Naive B cell (primary cell): ENCODE measurements at regions not wholly inside any gene's neighbourhood (a gene's known extent, or its start where the extent isn't known, plus 50 kb on each side); places are given as distances from the start of the nearest gene placed in this dataset.

ENCODE experiments used
- ATAC-seq, 2 donors: fragments of 150-1000 bp; cut with Tn5 transposase; 2 replicates each; pipeline ENCODE4 v1.10.0; 2021; ENCODE audit warnings: low read depth in 2 of 2, mild to moderate bottlenecking in 2 of 2, moderate library complexity in 2 of 2
- DNase-seq: peaks from one replicate; pipeline ENCODE4 v3.0.0; 2022
- H3K27ac Mint-ChIP-seq, 6 donors: one replicate each; pipeline ENCODE4 v1.8.0; 2020 to 2022; ENCODE audit warnings: mild to moderate bottlenecking in 6 of 6, mixed read lengths in 6 of 6, moderate library complexity in 5 of 6, inconsistent platforms in 2 of 6
- H3K27me3 Mint-ChIP-seq, 3 donors: one replicate each; pipeline ENCODE4 v1.8.0; 2021 to 2022; ENCODE audit warnings: mixed read lengths in 3 of 3, mild to moderate bottlenecking in 1 of 3
- H3K36me3 Mint-ChIP-seq, 2 donors: one replicate each; pipeline ENCODE4 v1.8.0; 2020 to 2022; ENCODE audit warnings: mixed read lengths in 2 of 2, inconsistent platforms in 1 of 2, mild to moderate bottlenecking in 1 of 2
- H3K4me1 Mint-ChIP-seq, 3 donors: one replicate each; pipeline ENCODE4 v1.8.0; 2020 to 2022; ENCODE audit warnings: mixed read lengths in 3 of 3, inconsistent platforms in 1 of 3, mild to moderate bottlenecking in 1 of 3, moderate library complexity in 1 of 3
- H3K4me3 Mint-ChIP-seq, 8 donors: one replicate each; pipeline ENCODE4 v1.8.0; 2020 to 2022; ENCODE audit warnings: mild to moderate bottlenecking in 8 of 8, mixed read lengths in 8 of 8, moderate library complexity in 8 of 8, inconsistent platforms in 2 of 8
- H3K9me3 Mint-ChIP-seq, 7 donors: one replicate each; pipeline ENCODE4 v1.8.0; 2020 to 2022; ENCODE audit warnings: mixed read lengths in 7 of 7, mild to moderate bottlenecking in 5 of 7, inconsistent platforms in 2 of 7, moderate library complexity in 1 of 7

GRCh38 chr14:51145246-51145645, 50.3 kb upstream of the TRIM9 start:
- peaks cover 8 to 14% (median 9%) of the 10 kb centered on the region in 3 donors for H3K27me3 Mint-ChIP-seq
- H3K4me1 Mint-ChIP-seq: no peaks in the 10 kb centered on the region
- no peak for DNase-seq
- H3K27ac Mint-ChIP-seq: no peak overlapping the region
- no peak overlapping the region for H3K4me3 Mint-ChIP-seq
- peaks cover 0 to 4% of the 10 kb centered on the region in 2 donors for H3K36me3 Mint-ChIP-seq
- ATAC-seq: no peak
- peaks cover 0 to 9% (median 2%) of the 10 kb centered on the region in 7 donors for H3K9me3 Mint-ChIP-seq

- H3K27ac Mint-ChIP-seq: no peak overlapping the region
- H3K4me1 Mint-ChIP-seq: no peaks in the 10 kb centered on the region
- H3K9me3 Mint-ChIP-seq: peaks cover 0 to 4% (median 0%) of the 10 kb centered on the region in 7 donors
- H3K4me3 Mint-ChIP-seq: no peak overlapping the region
- no peak for ATAC-seq
- peaks cover 8 to 22% (median 9%) of the 10 kb centered on the region in 3 donors for H3K27me3 Mint-ChIP-seq
- DNase-seq: no peak
- peaks cover 0 to 4% of the 10 kb centered on the region in 2 donors for H3K36me3 Mint-ChIP-seq
Observed at GRCh38 chr14:51147183-51147582, 52.3 kb upstream of the TRIM9 start.

GRCh38 chr14:51155326-51155725, 60.4 kb upstream of the TRIM9 start:
- Mint-ChIP-seq H3K4me3 (no peak overlapping the region), H3K4me1 (peaks cover 3 to 12% (median 3%) of the 10 kb centered on the region in 3 donors), H3K27ac (peak overlapping the region in 1 of 6 donors; percentile 10), H3K27me3 (peaks cover 0 to 8% (median 0%) of the 10 kb centered on the region in 3 donors), H3K36me3 (no peaks in the 10 kb centered on the region), H3K9me3 (peaks cover 0 to 6% (median 0%) of the 10 kb centered on the region in 7 donors)
- ATAC-seq (no peak), DNase-seq (no peak)

DNA sequence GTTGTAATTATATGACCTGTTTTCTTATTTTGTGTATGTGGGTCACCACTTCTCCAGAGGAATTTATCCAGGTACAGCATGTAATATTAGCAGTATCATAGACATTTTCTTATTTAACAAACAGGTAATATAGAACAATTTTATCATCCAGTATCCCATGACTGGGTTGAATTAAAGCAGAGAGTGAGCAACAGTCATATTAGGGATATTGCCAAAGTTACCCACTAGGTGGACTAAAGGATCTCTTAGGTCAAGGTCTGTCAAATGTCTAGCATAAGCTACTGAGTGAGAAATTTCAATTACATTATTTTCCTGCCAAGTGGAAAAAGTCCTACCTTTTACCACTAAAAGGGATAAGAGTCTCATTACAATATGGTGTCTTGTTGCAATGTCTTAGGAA, 62.1 kb upstream of the TRIM9 start:
- no peak for DNase-seq
- ATAC-seq: no peak
- no peak overlapping the region for H3K27ac Mint-ChIP-seq

GRCh38 chr14:51160871-51161270, 66.0 kb upstream of the TRIM9 start:
- no peaks in the 10 kb centered on the region for H3K36me3 Mint-ChIP-seq
- peak overlapping the region in 2 of 6 donors; percentile 57 to 81 for H3K27ac Mint-ChIP-seq
- DNase-seq (no peak), ATAC-seq (no peak)
- H3K27me3 Mint-ChIP-seq: no peaks in the 10 kb centered on the region
- peaks cover 10 to 20% (median 10%) of the 10 kb centered on the region in 3 donors for H3K4me1 Mint-ChIP-seq
- peak overlapping the region in 2 of 8 donors; percentile 0 to 55 for H3K4me3 Mint-ChIP-seq
- H3K9me3 Mint-ChIP-seq: peaks cover 0 to 6% (median 0%) of the 10 kb centered on the region in 7 donors

More for the DNA sequence above, 62.1 kb upstream of the TRIM9 start:
- Mint-ChIP-seq H3K27me3 (no peaks in the 10 kb centered on the region), H3K4me1 (peaks cover 10 to 20% (median 10%) of the 10 kb centered on the region in 3 donors), H3K9me3 (peaks cover 0 to 7% (median 0%) of the 10 kb centered on the region in 7 donors), H3K36me3 (no peaks in the 10 kb centered on the region), H3K4me3 (no peak overlapping the region)

DNA sequence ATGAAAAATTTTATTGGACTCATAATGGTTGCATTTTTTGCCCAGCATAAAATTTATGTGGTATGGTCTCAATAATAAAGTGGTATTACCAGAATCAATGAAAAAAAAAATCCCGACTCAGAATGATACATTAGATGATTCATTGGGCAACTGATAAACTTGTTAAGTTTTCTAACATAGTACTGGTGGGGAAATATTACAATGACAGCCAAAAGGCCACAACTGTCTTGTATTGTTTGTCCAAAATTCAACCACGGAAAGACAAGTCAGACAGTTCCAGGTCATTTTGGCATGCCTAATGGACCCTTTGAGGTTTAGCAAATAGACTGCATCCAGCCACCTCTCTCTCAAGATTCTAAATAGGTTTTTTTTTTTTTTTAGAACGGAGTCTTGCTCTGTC, 70.5 kb upstream of the TRIM9 start:
- DNase-seq: no peak
- ATAC-seq: no peak
- Mint-ChIP-seq H3K4me1 (peaks cover 6 to 7% (median 6%) of the 10 kb centered on the region in 3 donors), H3K9me3 (peaks cover 0 to 2% (median 0%) of the 10 kb centered on the region in 7 donors), H3K27me3 (no peaks in the 10 kb centered on the region), H3K36me3 (no peaks in the 10 kb centered on the region), H3K27ac (no peak overlapping the region), H3K4me3 (no peak overlapping the region)

DNA sequence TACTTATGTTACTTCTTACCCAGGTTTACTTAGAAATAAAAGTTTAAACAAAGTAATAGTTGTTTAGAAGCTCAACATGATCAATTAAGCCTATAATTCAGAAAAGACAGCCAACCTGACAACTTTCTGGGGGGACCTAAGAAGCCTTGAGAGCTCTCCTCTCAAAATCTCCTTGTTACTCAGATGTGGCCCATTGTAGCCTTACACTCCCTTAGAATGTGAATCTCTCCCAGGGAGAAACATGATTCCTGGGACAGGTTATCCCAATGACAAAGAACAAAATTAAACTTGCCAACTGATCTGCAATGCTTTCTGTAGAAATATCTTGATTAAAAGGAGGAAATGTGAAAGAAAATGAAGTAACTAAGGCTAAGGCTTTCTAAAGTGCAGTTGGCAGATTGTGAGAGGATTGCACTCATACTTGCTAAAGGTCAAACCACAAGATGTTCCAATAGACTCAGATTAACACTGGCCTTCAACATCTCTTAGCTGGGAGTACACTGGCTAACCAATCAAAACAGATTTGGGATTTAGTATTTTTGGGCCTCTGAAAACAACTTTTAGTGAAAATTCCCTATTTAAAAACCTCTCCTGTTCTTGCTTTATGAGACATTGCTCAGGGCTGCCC, 72.3 kb upstream of the TMX1 start:
- Mint-ChIP-seq H3K27me3 (no peaks in the 10 kb centered on the region), H3K4me3 (no peak overlapping the region), H3K4me1 (no peaks in the 10 kb centered on the region), H3K27ac (no peak overlapping the region), H3K36me3 (no peaks in the 10 kb centered on the region), H3K9me3 (no peaks in the 10 kb centered on the region)
- DNase-seq (no peak), ATAC-seq (no peak)

- no peak for DNase-seq
- no peak for ATAC-seq
- Mint-ChIP-seq H3K9me3 (peaks cover 0 to under 1% (median 0%) of the 10 kb centered on the region in 7 donors), H3K4me3 (no peak overlapping the region), H3K4me1 (no peaks in the 10 kb centered on the region), H3K36me3 (no peaks in the 10 kb centered on the region), H3K27me3 (peaks cover 0 to under 1% (median 0%) of the 10 kb centered on the region in 3 donors), H3K27ac (no peak overlapping the region)
Observed at GRCh38 chr14:51168215-51168613, 71.8 kb upstream of the TMX1 start.

- H3K4me3 Mint-ChIP-seq: no peak overlapping the region
- peaks cover 0 to 2% (median 0%) of the 10 kb centered on the region in 7 donors for H3K9me3 Mint-ChIP-seq
- no peaks in the 10 kb centered on the region for H3K4me1 Mint-ChIP-seq
- peaks cover 0 to 16% of the 10 kb centered on the region in 2 donors for H3K36me3 Mint-ChIP-seq
- peaks cover 4 to 30% (median 24%) of the 10 kb centered on the region in 3 donors for H3K27me3 Mint-ChIP-seq
- H3K27ac Mint-ChIP-seq: no peak overlapping the region
- DNase-seq: no peak
- ATAC-seq: no peak
Observed at GRCh38 chr14:51173863-51174262, 66.2 kb upstream of the TMX1 start.

GRCh38 chr14:51176839-51177238, 63.2 kb upstream of the TMX1 start:
- DNase-seq (no peak), ATAC-seq (no peak)
- H3K4me3 Mint-ChIP-seq: no peak overlapping the region
- H3K4me1 Mint-ChIP-seq: peaks cover 5 to 9% (median 7%) of the 10 kb centered on the region in 3 donors
- peaks cover 0 to 2% (median 0%) of the 10 kb centered on the region in 7 donors for H3K9me3 Mint-ChIP-seq
- H3K36me3 Mint-ChIP-seq: peaks cover 0 to 16% of the 10 kb centered on the region in 2 donors
- H3K27ac Mint-ChIP-seq: peak overlapping the region in 1 of 6 donors; percentile 86
- peaks cover 4 to 30% (median 24%) of the 10 kb centered on the region in 3 donors for H3K27me3 Mint-ChIP-seq

- Mint-ChIP-seq H3K27me3 (peaks cover 4 to 16% (median 7%) of the 10 kb centered on the region in 3 donors), H3K4me3 (peak overlapping the region in 4 of 8 donors; percentile 21 to 59 (median 47)), H3K36me3 (peaks cover 0 to 14% of the 10 kb centered on the region in 2 donors), H3K27ac (peak overlapping the region in 2 of 6 donors; percentile 14 to 28), H3K4me1 (peaks cover 5 to 13% (median 9%) of the 10 kb centered on the region in 3 donors), H3K9me3 (peaks cover 0 to 7% (median 5%) of the 10 kb centered on the region in 7 donors)
- DNase-seq: peak; percentile 7
- ATAC-seq: peak; percentile 70 to 75
Observed at GRCh38 chr14:51180577-51180976, 59.5 kb upstream of the TMX1 start.

DNA sequence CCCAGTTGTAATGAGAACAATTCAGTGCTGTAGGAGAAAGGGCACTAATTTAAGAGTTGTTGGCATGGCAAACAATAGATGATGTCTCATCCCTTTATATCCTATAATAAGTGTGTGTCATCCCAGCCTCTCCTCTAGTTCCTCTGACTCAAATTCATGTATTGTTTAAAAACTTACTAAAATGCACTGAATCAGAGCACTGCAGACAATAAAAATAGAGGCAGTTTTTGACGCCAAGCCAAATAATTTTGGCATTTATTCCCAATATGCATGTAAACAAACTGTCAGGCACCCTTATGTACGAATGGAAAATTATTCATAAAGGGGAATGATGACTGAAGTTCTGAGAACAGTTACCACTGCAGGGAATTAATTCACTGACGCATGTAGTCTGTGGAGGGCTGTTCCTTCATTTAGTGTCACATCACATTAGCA, 57.9 kb upstream of the TMX1 start:
- Mint-ChIP-seq H3K27ac (no peak overlapping the region), H3K9me3 (peaks cover 0 to 7% (median 5%) of the 10 kb centered on the region in 7 donors), H3K36me3 (no peaks in the 10 kb centered on the region), H3K4me1 (peaks cover 5 to 19% (median 13%) of the 10 kb centered on the region in 3 donors), H3K27me3 (peaks cover 0 to under 1% (median 0%) of the 10 kb centered on the region in 3 donors), H3K4me3 (no peak overlapping the region)
- DNase-seq (no peak), ATAC-seq (no peak)

- H3K27me3 Mint-ChIP-seq: no peaks in the 10 kb centered on the region
- no peaks in the 10 kb centered on the region for H3K36me3 Mint-ChIP-seq
- H3K9me3 Mint-ChIP-seq: peaks cover 0 to 7% (median 5%) of the 10 kb centered on the region in 7 donors
- DNase-seq: no peak
- H3K27ac Mint-ChIP-seq: peak overlapping the region in 1 of 6 donors; percentile 66
- H3K4me1 Mint-ChIP-seq: peaks cover 5 to 19% (median 13%) of the 10 kb centered on the region in 3 donors
- no peak overlapping the region for H3K4me3 Mint-ChIP-seq
- peak in 1 of 2 donors; percentile 24 for ATAC-seq
Observed at GRCh38 chr14:51185180-51185579, 54.9 kb upstream of the TMX1 start.

DNA sequence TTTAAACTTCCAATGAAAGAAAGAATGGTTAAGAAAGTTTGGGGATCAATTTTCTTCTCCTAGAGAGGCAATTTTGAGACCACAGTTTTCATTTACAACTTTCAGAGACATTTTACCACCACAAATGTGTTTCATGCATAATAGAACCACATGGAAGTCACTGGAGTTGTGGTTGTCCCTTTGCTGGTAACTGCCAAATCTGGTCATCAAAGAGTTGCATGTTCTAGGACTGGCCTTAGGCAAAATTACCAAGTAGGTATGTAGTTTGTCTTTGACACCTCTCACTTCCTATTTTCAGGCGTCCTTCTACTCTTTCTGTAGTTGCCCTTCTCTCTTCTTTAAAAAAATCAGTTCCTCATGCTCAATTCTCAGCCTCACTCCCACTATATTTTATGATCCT, 54.3 kb upstream of the TMX1 start:
- Mint-ChIP-seq H3K27ac (peak overlapping the region in 1 of 6 donors; percentile 36), H3K36me3 (no peaks in the 10 kb centered on the region), H3K4me3 (no peak overlapping the region), H3K27me3 (no peaks in the 10 kb centered on the region), H3K9me3 (peaks cover 0 to 7% (median 5%) of the 10 kb centered on the region in 7 donors), H3K4me1 (peaks cover under 1 to 14% (median 9%) of the 10 kb centered on the region in 3 donors)
- ATAC-seq: peak in 1 of 2 donors; percentile 48
- no peak for DNase-seq
